ENCODE measurements at regions not wholly inside any gene's neighbourhood (a gene's known extent, or its start where the extent isn't known, plus 50 kb on each side); places are given as distances from the start of the nearest gene placed in this dataset.

- Histone ChIP-seq H3K4me1 (no peaks in the 10 kb centered on the region), H3K9me3 (no peaks in the 10 kb centered on the region), H3K27me3 (no peaks in the 10 kb centered on the region), H3K27ac (no peak overlapping the region), H3K4me3 (no peak overlapping the region), H3K36me3 (no peaks in the 10 kb centered on the region)
- DNase-seq (ENCODE audit: low spot score in 2 of 2), result no peak
- WGBS, 2 donors, result 86 to 93% methylated on average over 22 to 28 of the region's 28 CpGs
- TF ChIP-seq POLR2A (IDR thresholded peaks at IDR 0.05) (no peak), EP300 (IDR thresholded peaks at IDR 0.05) (no peak)
- TF ChIP-seq, protein P1, sequence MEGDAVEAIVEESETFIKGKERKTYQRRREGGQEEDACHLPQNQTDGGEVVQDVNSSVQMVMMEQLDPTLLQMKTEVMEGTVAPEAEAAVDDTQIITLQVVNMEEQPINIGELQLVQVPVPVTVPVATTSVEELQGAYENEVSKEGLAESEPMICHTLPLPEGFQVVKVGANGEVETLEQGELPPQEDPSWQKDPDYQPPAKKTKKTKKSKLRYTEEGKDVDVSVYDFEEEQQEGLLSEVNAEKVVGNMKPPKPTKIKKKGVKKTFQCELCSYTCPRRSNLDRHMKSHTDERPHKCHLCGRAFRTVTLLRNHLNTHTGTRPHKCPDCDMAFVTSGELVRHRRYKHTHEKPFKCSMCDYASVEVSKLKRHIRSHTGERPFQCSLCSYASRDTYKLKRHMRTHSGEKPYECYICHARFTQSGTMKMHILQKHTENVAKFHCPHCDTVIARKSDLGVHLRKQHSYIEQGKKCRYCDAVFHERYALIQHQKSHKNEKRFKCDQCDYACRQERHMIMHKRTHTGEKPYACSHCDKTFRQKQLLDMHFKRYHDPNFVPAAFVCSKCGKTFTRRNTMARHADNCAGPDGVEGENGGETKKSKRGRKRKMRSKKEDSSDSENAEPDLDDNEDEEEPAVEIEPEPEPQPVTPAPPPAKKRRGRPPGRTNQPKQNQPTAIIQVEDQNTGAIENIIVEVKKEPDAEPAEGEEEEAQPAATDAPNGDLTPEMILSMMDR (IDR thresholded peaks at IDR 0.05), result no peak
These were observed 262.8 kb downstream of the BRD1 start for GRCh38 chr22:49564666-49565515.

- H3K4me3 ChIP-seq, result no peak overlapping the region
- H3K36me3 ChIP-seq, result no peaks in the 10 kb centered on the region
- 81 to 86% methylated on average over 5 of the region's 5 CpGs for WGBS, 2 donors
- H3K4me1 ChIP-seq, result no peaks in the 10 kb centered on the region
- TF ChIP-seq, protein P1 (IDR thresholded peaks at IDR 0.05), result no peak
- TF ChIP-seq EP300 (IDR thresholded peaks at IDR 0.05), result no peak
- no peak for TF ChIP-seq POLR2A (IDR thresholded peaks at IDR 0.05)
- H3K27me3 ChIP-seq, result no peaks in the 10 kb centered on the region
- no peak for DNase-seq (ENCODE audit: low spot score in 2 of 2)
- no peak overlapping the region for H3K27ac ChIP-seq
- no peaks in the 10 kb centered on the region for H3K9me3 ChIP-seq
These were observed 263.6 kb downstream of the BRD1 start for GRCh38 chr22:49564054-49564453.

DNA sequence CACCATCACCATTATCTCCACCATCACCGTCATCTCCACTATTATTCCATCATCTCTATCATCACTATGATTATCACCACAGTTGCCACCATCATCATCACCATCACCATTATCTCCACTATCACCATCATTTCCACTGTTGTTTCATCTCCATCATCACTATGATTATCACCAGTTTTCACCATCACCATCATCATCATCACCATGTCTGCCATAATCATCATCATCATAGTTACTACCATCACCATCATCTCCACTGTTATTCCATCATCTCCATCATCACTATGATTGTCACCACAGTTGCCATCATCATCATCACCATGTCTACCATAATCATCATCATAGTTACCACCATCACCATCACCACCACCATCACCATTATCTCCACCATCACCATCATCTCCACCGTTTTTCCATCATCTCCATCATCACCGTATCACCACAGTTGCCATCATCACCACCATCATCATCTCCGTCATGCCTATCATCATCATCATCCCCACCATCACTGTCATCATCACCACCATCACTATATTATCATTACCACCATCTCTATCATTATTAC is 264.9 kb downstream of the BRD1 start:
- WGBS, 2 donors, result 90 to 91% methylated on average over 4 of the region's 4 CpGs
- Histone ChIP-seq H3K27me3 (no peaks in the 10 kb centered on the region), H3K36me3 (no peaks in the 10 kb centered on the region), H3K9me3 (peaks cover 0 to 7% (median 0%) of the 10 kb centered on the region in 4 donors), H3K4me1 (no peaks in the 10 kb centered on the region), H3K4me3 (no peak overlapping the region), H3K27ac (no peak overlapping the region)
- TF ChIP-seq, protein P1 (IDR thresholded peaks at IDR 0.05), result no peak
- TF ChIP-seq POLR2A (IDR thresholded peaks at IDR 0.05), result no peak
- no peak for TF ChIP-seq EP300 (IDR thresholded peaks at IDR 0.05)
- DNase-seq (ENCODE audit: low spot score in 2 of 2), result no peak

- no peak overlapping the region for H3K27ac ChIP-seq
- no peak overlapping the region for H3K4me3 ChIP-seq
- DNase-seq (ENCODE audit: low spot score in 2 of 2), result no peak
- TF ChIP-seq, protein P1 (IDR thresholded peaks at IDR 0.05), result no peak
- TF ChIP-seq EP300 (IDR thresholded peaks at IDR 0.05), result no peak
- no peak for TF ChIP-seq POLR2A (IDR thresholded peaks at IDR 0.05)
- no peaks in the 10 kb centered on the region for H3K4me1 ChIP-seq
- WGBS, 2 donors, result 86 to 89% methylated on average over 6 of the region's 6 CpGs
- H3K36me3 ChIP-seq, result no peaks in the 10 kb centered on the region
- H3K9me3 ChIP-seq, result peaks cover 0 to 7% (median 0%) of the 10 kb centered on the region in 4 donors
- no peaks in the 10 kb centered on the region for H3K27me3 ChIP-seq
These were observed 265.7 kb downstream of the BRD1 start for GRCh38 chr22:49561976-49562375.

DNA sequence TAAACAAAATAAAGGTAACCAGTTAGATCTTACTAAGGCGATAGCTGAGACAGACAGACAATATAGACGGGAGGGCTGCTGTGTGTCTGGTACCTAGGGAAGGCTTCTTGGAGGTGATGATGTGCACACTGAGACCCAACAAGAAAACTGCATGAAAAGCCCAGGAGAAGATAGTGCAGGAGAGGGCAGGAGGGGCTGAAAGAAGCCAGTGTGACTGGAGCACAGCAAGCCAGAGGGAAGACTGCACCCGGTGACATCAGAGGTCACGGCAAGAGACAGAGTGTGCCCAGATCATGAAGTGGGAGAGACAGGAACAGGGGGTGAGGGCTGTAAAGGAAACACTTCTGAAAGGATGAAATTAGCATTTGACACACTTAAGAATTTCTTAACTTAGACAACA is 266.3 kb downstream of the BRD1 start:
- H3K4me1 ChIP-seq, result no peaks in the 10 kb centered on the region
- H3K9me3 ChIP-seq, result peaks cover 0 to 7% (median 0%) of the 10 kb centered on the region in 4 donors
- H3K27me3 ChIP-seq, result no peaks in the 10 kb centered on the region
- 59 to 62% methylated on average over 4 of the region's 4 CpGs for WGBS, 2 donors
- no peak overlapping the region for H3K27ac ChIP-seq
- no peak for DNase-seq (ENCODE audit: low spot score in 2 of 2)
- no peaks in the 10 kb centered on the region for H3K36me3 ChIP-seq
- TF ChIP-seq, protein P1 (IDR thresholded peaks at IDR 0.05), result no peak
- TF ChIP-seq POLR2A (IDR thresholded peaks at IDR 0.05), result no peak
- no peak for TF ChIP-seq EP300 (IDR thresholded peaks at IDR 0.05)
- H3K4me3 ChIP-seq, result no peak overlapping the region

Data from tibial nerve (tissue), 4 donors.